Upper lobe of left lung (tissue), 6 donors: ENCODE measurements at regions not wholly inside any gene's neighbourhood (a gene's known extent, or its start where the extent isn't known, plus 50 kb on each side); places are given as distances from the start of the nearest gene placed in this dataset.

Source experiments
- ATAC-seq, 2 donors: fragments of 200-7000 bp; cut with Tn5 transposase; one replicate each; pipeline ENCODE4 v1.9.1; 2022; ENCODE audit warnings: mild to moderate bottlenecking in 2 of 2, moderate library complexity in 2 of 2; ENCODE audit not compliant: low FRiP score in 2 of 2
- DNase-seq, 2 donors: peaks; one replicate each; pipeline ENCODE4 v3.0.0-alpha.2; 2019 to 2020
- H3K27ac ChIP-seq, 4 donors: fragments of 200-600 bp; sonication (generic); one replicate each; pipeline ENCODE4 v1.5.1; 2016 to 2019
- H3K27me3 ChIP-seq, 4 donors: fragments of 200-600 bp; sonication (generic); one replicate each; pipeline ENCODE4 v1.5.1; 2017 to 2019
- H3K36me3 ChIP-seq, 4 donors: fragments of 200-600 bp; sonication (generic); one replicate each; pipeline ENCODE4 v1.5.1; 2016 to 2019
- H3K4me1 ChIP-seq, 4 donors: fragments of 200-600 bp; sonication (generic); one replicate each; pipeline ENCODE4 v1.5.1; 2018 to 2019
- H3K4me3 ChIP-seq, 4 donors: fragments of 200-600 bp; sonication (generic); one replicate each; pipeline ENCODE4 v1.5.1; 2017 to 2019; ENCODE audit warnings: mild to moderate bottlenecking in 2 of 4, moderate library complexity in 1 of 4
- H3K9me3 ChIP-seq, 4 donors: fragments of 200-600 bp; sonication (generic); one replicate each; pipeline ENCODE4 v1.5.1; 2018 to 2019
- CTCF ChIP-seq, 6 experiments: fragments of 450-650 bp in 4 of 6; fragments of 200-600 bp in 2 of 6; sonication (generic) in 2 of 6; IDR thresholded peaks; one replicate each; pipeline ENCODE4 v1.5.1; 2016 to 2019; ENCODE audit warnings: antibody characterized with exemption in 6 of 6
- EP300 ChIP-seq, 4 donors: sonication (generic); formaldehyde crosslinking; IDR thresholded peaks; one replicate each; pipeline ENCODE4 v1.5.1; 2017; ENCODE audit warnings: antibody characterized with exemption in 4 of 4, control low read depth in 2 of 4
- POLR2A ChIP-seq, 4 donors: fragments of 450-650 bp; IDR thresholded peaks; one replicate each; pipeline ENCODE4 v1.5.1; 2016 to 2017; ENCODE audit warnings: antibody characterized with exemption in 4 of 4, mild to moderate bottlenecking in 2 of 4
- POLR2AphosphoS5 ChIP-seq, 2 donors: sonication (generic); formaldehyde crosslinking; IDR thresholded peaks; one replicate each; pipeline ENCODE4 v1.5.1; 2017; ENCODE audit warnings: antibody characterized with exemption in 2 of 2
- WGBS, 2 donors: methylation state at CpG; one replicate each; pipeline ENCODE4 v1.1.5; 2017 to 2018; 5-methylcytosine and 5-hydroxymethylcytosine counted together
- donor health status: DM: no; HTN: no; CAD: no; lungs with moderate emphysema.
- donor health status: DM: no; HTN: yes; CAD: no; lungs with severe emphysema.

DNA sequence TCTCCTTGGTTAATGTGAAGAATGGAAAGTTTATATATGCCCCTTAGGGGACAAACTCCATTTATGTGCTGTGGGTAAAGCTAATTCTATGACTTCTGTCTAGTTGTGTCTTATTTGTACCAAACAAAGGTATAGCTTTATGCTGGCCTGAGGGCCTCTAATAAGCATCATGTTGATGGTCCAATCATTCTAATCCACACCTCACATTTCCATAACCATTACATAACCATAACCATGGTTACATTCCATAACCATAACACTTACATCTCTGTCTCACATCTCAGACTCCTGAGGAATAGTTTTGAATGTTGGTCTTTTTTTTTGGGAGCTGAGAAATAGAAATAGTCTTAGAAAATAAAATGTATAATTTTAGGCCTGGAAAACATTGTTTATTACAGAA lies 1097.1 kb downstream of the FLRT2 start:
- no peaks in the 10 kb centered on the region for H3K9me3 ChIP-seq
- no peaks in the 10 kb centered on the region for H3K27me3 ChIP-seq
- H3K36me3 ChIP-seq = no peaks in the 10 kb centered on the region
- ATAC-seq (no peak), DNase-seq (no peak)
- no peak overlapping the region for H3K27ac ChIP-seq
- no peaks in the 10 kb centered on the region for H3K4me1 ChIP-seq
- no peak overlapping the region for H3K4me3 ChIP-seq
- TF ChIP-seq POLR2AphosphoS5 (IDR thresholded peaks at IDR 0.05) = no peak
- TF ChIP-seq EP300 (IDR thresholded peaks at IDR 0.05) = no peak
- TF ChIP-seq CTCF (IDR thresholded peaks at IDR 0.05) = no peak
- TF ChIP-seq POLR2A (IDR thresholded peaks at IDR 0.05) = no peak

DNA sequence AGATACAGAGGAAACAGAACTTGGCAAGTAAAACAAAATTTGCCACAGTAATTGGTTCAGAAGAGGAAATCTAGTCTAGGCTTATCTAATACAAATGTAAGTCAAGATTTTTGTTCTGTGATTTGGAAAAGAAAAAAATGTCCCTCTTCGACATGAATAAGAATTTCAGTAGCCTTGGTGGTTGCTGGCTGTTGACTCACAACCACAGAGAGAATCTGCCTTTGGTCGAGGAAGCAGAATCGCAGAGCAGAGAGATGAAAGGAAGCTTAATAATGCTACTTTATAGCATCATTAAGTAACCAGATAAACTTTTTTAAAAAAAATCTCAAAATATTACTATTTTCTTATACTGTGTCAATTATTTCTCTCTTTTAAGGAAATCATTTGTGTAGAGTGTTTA lies 1096.6 kb downstream of the FLRT2 start:
- Histone ChIP-seq H3K36me3 (no peaks in the 10 kb centered on the region), H3K4me3 (no peak overlapping the region), H3K27ac (no peak overlapping the region), H3K4me1 (no peaks in the 10 kb centered on the region), H3K27me3 (no peaks in the 10 kb centered on the region), H3K9me3 (no peaks in the 10 kb centered on the region)
- 72 to 76% methylated on average over 3 of the region's 3 CpGs for WGBS, 2 donors
- ATAC-seq (no peak), DNase-seq (no peak)
- no peak for TF ChIP-seq POLR2A (IDR thresholded peaks at IDR 0.05)
- TF ChIP-seq EP300 (IDR thresholded peaks at IDR 0.05) = no peak
- TF ChIP-seq CTCF (IDR thresholded peaks at IDR 0.05) = no peak
- TF ChIP-seq POLR2AphosphoS5 (IDR thresholded peaks at IDR 0.05) = no peak

GRCh38 chr14:86625637-86626036 lies 1095.7 kb downstream of the FLRT2 start:
- no peak for DNase-seq
- TF ChIP-seq POLR2AphosphoS5 (IDR thresholded peaks at IDR 0.05) (no peak), CTCF (IDR thresholded peaks at IDR 0.05) (no peak), POLR2A (IDR thresholded peaks at IDR 0.05) (no peak), EP300 (IDR thresholded peaks at IDR 0.05) (no peak)
- Histone ChIP-seq H3K4me3 (no peak overlapping the region), H3K27me3 (no peaks in the 10 kb centered on the region), H3K27ac (no peak overlapping the region), H3K4me1 (no peaks in the 10 kb centered on the region), H3K9me3 (no peaks in the 10 kb centered on the region), H3K36me3 (no peaks in the 10 kb centered on the region)
- no peak for ATAC-seq

GRCh38 chr14:86619726-86620125 lies 1089.8 kb downstream of the FLRT2 start:
- Histone ChIP-seq H3K9me3 (no peaks in the 10 kb centered on the region), H3K36me3 (no peaks in the 10 kb centered on the region), H3K27ac (no peak overlapping the region), H3K27me3 (no peaks in the 10 kb centered on the region), H3K4me3 (no peak overlapping the region), H3K4me1 (no peaks in the 10 kb centered on the region)
- DNase-seq (no peak), ATAC-seq (no peak)
- 82 to 86% methylated on average over 2 of the region's 2 CpGs for WGBS, 2 donors
- no peak for TF ChIP-seq POLR2AphosphoS5 (IDR thresholded peaks at IDR 0.05)
- TF ChIP-seq POLR2A (IDR thresholded peaks at IDR 0.05) = no peak
- no peak for TF ChIP-seq EP300 (IDR thresholded peaks at IDR 0.05)
- no peak for TF ChIP-seq CTCF (IDR thresholded peaks at IDR 0.05)

- no peak for ATAC-seq
- WGBS, 2 donors = 54 to 83% methylated on average over 1 of the region's 1 CpG
Observed at GRCh38 chr14:86613786-86614185, 1083.8 kb downstream of the FLRT2 start.

More at GRCh38 chr14:86613786-86614185, 1083.8 kb downstream of the FLRT2 start:
- no peak for DNase-seq
- H3K27ac ChIP-seq = no peak overlapping the region
- H3K36me3 ChIP-seq = no peaks in the 10 kb centered on the region
- H3K9me3 ChIP-seq = no peaks in the 10 kb centered on the region
- no peaks in the 10 kb centered on the region for H3K27me3 ChIP-seq
- no peaks in the 10 kb centered on the region for H3K4me1 ChIP-seq
- no peak overlapping the region for H3K4me3 ChIP-seq
- no peak for TF ChIP-seq POLR2A (IDR thresholded peaks at IDR 0.05)
- no peak for TF ChIP-seq POLR2AphosphoS5 (IDR thresholded peaks at IDR 0.05)
- no peak for TF ChIP-seq CTCF (IDR thresholded peaks at IDR 0.05)
- no peak for TF ChIP-seq EP300 (IDR thresholded peaks at IDR 0.05)
